IPS DF 6.9 (cell line): ENCODE measurements at regions not wholly inside any gene's neighbourhood (a gene's known extent, or its start where the extent isn't known, plus 50 kb on each side); places are given as distances from the start of the nearest gene placed in this dataset.

Source experiments
- DNase-seq: peaks from one replicate; pipeline ENCODE4 v3.0.0-alpha.2; 2013; ENCODE audit warnings: low read depth, low spot score
- H3K27ac ChIP-seq: one replicate; pipeline ENCODE4 v1.5.1; 2013; ENCODE audit warnings: low read length, control low read depth
- H3K27me3 ChIP-seq: 2 replicates; pipeline ENCODE4 v1.6.1; 2013; ENCODE audit warnings: mild to moderate bottlenecking, low read length; ENCODE audit not compliant: control insufficient read depth, insufficient read depth
- H3K36me3 ChIP-seq: 2 replicates; pipeline ENCODE4 v1.6.1; 2013; ENCODE audit warnings: low read length; ENCODE audit not compliant: control insufficient read depth, insufficient read depth
- H3K4me1 ChIP-seq: 2 replicates; pipeline ENCODE4 v1.6.1; 2013; ENCODE audit warnings: low read length; ENCODE audit not compliant: control insufficient read depth, insufficient read depth
- H3K4me3 ChIP-seq: 2 replicates; pipeline ENCODE4 v1.5.1; 2013; ENCODE audit warnings: mild to moderate bottlenecking, low read length
- H3K9me3 ChIP-seq: 2 replicates; pipeline ENCODE4 v1.6.1; 2013; ENCODE audit warnings: low read length, inconsistent platforms; ENCODE audit not compliant: control insufficient read depth, insufficient read depth
- WGBS: extraction: QIAGEN DNeasy Blood & Tissue Kit; methylation state at CpG from one replicate; pipeline ENCODE4 v1.1.7; 2013; ENCODE audit warnings: mixed read lengths, missing lambda C conversion rate; ENCODE audit not compliant: insufficient read length, insufficient coverage; 5-methylcytosine and 5-hydroxymethylcytosine counted together

- no peak for DNase-seq
- no peaks in the 10 kb centered on the region for H3K27me3 ChIP-seq
- H3K36me3 ChIP-seq = no peaks in the 10 kb centered on the region
- no peak overlapping the region for H3K27ac ChIP-seq
- H3K4me1 ChIP-seq = no peaks in the 10 kb centered on the region
- H3K4me3 ChIP-seq = no peak overlapping the region
- no peaks in the 10 kb centered on the region for H3K9me3 ChIP-seq
- WGBS = no CpG with 5 or more reads among the region's 1 CpG
Measured at GRCh38 chr5:74462356-74462755, 178.2 kb downstream of the ENC1 start.

DNA sequence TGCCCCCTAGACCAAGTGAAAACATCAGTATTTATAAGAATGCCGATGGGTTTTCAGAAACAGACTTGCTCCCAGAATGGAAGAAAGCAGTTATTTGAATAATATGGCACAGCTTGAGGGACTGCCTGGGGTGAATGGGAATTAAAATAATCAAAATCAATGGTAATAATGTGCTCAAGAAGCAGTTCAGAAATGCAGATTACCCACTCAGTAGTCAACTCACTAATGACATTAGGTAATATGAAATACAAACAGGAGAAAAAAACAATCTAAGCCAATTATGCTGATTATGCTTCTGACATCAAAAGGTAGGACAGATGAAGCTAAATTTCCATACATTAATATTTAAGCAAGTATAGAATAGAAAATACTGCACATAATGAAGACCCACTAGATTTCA lies 179.3 kb downstream of the ENC1 start:
- Histone ChIP-seq H3K27me3 (no peaks in the 10 kb centered on the region), H3K9me3 (no peaks in the 10 kb centered on the region), H3K36me3 (no peaks in the 10 kb centered on the region), H3K27ac (no peak overlapping the region), H3K4me1 (no peaks in the 10 kb centered on the region), H3K4me3 (no peak overlapping the region)
- no CpG with 5 or more reads among the region's 1 CpG for WGBS
- DNase-seq = no peak

- no peak for DNase-seq
- Histone ChIP-seq H3K27me3 (no peaks in the 10 kb centered on the region), H3K4me3 (no peak overlapping the region; the same call in 1 of the 2 replicates), H3K4me1 (no peaks in the 10 kb centered on the region), H3K27ac (no peak overlapping the region), H3K9me3 (no peaks in the 10 kb centered on the region), H3K36me3 (no peaks in the 10 kb centered on the region)
- no CpG with 5 or more reads among the region's 3 CpGs for WGBS
Measured at GRCh38 chr5:74460694-74461093, 179.8 kb downstream of the ENC1 start.

GRCh38 chr5:74459984-74460383 lies 180.5 kb downstream of the ENC1 start:
- Histone ChIP-seq H3K27me3 (no peaks in the 10 kb centered on the region), H3K4me1 (no peaks in the 10 kb centered on the region), H3K27ac (no peak overlapping the region), H3K36me3 (no peaks in the 10 kb centered on the region), H3K9me3 (no peaks in the 10 kb centered on the region), H3K4me3 (no peak overlapping the region)
- WGBS = no CpG with 5 or more reads among the region's 1 CpG
- no peak for DNase-seq

GRCh38 chr5:74457876-74458275 lies 182.7 kb downstream of the ENC1 start:
- no peak for DNase-seq
- no peaks in the 10 kb centered on the region for H3K27me3 ChIP-seq
- H3K27ac ChIP-seq = no peak overlapping the region
- no peaks in the 10 kb centered on the region for H3K36me3 ChIP-seq
- H3K4me1 ChIP-seq = no peaks in the 10 kb centered on the region
- no peaks in the 10 kb centered on the region for H3K9me3 ChIP-seq
- H3K4me3 ChIP-seq = no peak overlapping the region

DNA sequence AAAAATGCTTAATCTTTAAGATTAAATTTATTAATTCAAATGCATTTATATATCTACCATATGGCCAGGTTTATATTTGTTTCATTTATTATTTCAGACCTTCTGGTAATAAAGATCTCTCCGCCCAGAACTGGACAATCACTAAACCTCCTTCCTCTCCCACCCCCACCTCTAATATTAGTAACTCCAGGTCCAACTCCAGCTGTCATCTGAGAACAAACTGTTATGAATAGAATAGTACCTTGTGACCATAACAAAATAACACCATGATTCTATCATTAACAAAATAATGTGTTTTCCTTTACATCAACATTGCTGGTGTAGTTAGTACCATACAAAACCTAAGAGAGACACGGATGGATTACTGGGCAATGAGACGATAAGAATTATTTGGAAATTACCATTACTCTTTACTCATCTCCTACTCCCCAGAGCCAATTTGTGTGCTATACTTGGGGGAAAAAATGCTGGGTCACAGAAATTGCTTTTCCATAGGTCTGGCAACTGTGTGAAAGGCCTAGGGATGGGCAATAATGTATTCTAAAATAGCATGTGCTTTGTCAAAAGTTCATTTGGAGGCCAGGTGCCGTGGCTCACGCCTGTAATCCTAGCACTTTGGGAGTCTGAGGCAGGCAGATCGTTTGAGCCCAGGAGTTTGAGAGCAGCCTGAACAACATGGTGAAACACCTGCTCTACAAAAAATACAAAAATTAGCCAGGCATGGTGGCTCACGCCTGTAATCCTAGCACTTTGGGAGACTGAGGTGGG lies 186.1 kb downstream of the ENC1 start:
- Histone ChIP-seq H3K36me3 (no peaks in the 10 kb centered on the region), H3K4me3 (no peak overlapping the region), H3K27ac (no peak overlapping the region), H3K27me3 (no peaks in the 10 kb centered on the region), H3K9me3 (no peaks in the 10 kb centered on the region), H3K4me1 (no peaks in the 10 kb centered on the region)
- no peak for DNase-seq
- no CpG with 5 or more reads among the region's 7 CpGs for WGBS

GRCh38 chr5:74452856-74453255 lies 187.7 kb downstream of the ENC1 start:
- WGBS = no CpG with 5 or more reads among the region's 5 CpGs
- Histone ChIP-seq H3K27ac (no peak overlapping the region), H3K4me3 (no peak overlapping the region), H3K27me3 (no peaks in the 10 kb centered on the region), H3K9me3 (no peaks in the 10 kb centered on the region), H3K36me3 (no peaks in the 10 kb centered on the region), H3K4me1 (no peaks in the 10 kb centered on the region)
- no peak for DNase-seq

- H3K36me3 ChIP-seq = no peaks in the 10 kb centered on the region
- H3K27ac ChIP-seq = no peak overlapping the region
- no peaks in the 10 kb centered on the region for H3K4me1 ChIP-seq
- H3K4me3 ChIP-seq = no peak overlapping the region
- no peaks in the 10 kb centered on the region for H3K9me3 ChIP-seq
- WGBS = no CpG with 5 or more reads among the region's 2 CpGs
- DNase-seq = no peak
- no peaks in the 10 kb centered on the region for H3K27me3 ChIP-seq
Measured at GRCh38 chr5:74450095-74450494, 190.4 kb downstream of the ENC1 start.

DNA sequence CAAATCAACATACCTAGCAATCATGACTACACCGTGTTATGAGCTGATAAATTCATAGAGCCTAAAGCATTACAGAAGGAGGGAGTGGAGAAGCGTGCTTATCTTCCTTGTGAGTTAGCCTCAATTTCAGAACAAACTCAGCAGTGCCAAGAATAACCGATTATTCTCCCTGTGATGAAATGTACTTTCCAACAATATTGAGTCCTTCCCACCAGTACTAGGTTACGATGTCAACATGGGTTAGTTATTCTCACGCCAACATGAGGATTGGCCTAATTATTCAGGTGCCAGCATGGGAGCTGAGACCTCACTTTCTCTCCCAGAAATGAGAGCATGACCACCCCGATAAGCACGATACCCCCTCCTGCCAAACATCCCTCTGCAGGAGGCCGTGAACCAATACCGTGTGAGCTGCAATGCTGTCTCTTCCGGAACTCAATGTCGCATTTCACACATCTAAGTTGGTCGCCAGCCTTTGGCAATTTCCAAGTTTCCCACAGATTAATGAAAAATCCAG lies 193.7 kb downstream of the ENC1 start:
- Histone ChIP-seq H3K27ac (no peak overlapping the region), H3K4me1 (no peaks in the 10 kb centered on the region), H3K36me3 (no peaks in the 10 kb centered on the region), H3K9me3 (no peaks in the 10 kb centered on the region), H3K27me3 (no peaks in the 10 kb centered on the region), H3K4me3 (no peak overlapping the region)
- no CpG with 5 or more reads among the region's 12 CpGs for WGBS
- no peak for DNase-seq

DNA sequence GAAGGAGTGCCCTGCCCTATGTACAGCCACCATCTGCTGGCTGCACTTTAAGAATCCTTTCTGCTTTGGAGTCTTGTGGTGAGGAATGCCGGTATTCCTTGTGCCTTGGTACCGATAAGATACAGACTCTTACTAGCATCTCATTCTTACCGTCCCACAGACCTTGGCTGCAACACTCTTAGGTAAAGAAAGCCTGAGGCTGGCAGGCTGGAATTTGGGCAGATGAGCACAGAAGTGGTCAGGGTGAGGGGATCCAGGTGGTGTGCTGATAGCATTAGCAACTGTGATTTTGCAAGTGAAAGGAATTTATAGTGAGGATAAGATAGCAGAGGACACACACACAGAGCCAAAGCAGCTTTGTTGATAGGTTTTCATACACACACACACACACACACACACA lies 198.1 kb downstream of the ENC1 start:
- no peaks in the 10 kb centered on the region for H3K4me1 ChIP-seq
- H3K27me3 ChIP-seq = no peaks in the 10 kb centered on the region
- no peak overlapping the region for H3K27ac ChIP-seq
- DNase-seq = peak; percentile 4
- WGBS = no CpG with 5 or more reads among the region's 3 CpGs
- no peak overlapping the region for H3K4me3 ChIP-seq
- H3K9me3 ChIP-seq = no peaks in the 10 kb centered on the region
- no peaks in the 10 kb centered on the region; the same call in 1 of the 2 replicates for H3K36me3 ChIP-seq

DNA sequence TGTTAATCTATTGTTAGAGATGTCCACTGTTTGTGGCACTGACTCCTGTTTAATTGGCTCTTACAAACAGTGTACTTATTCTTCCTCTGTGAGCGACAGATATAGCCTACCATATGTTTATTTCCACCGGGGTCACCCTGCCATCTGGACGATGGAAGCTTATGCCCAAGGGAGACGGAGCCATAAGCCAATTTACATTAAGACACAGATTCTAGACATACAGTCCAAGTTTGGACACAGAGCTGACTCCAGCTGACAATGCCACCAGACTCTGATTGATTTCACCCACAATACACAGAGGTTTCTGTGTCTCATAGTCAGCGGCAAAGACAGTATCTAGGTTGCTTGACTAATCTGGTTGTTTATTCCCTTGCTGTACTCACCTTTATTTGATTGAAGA lies 198.9 kb downstream of the ENC1 start:
- no CpG with 5 or more reads among the region's 5 CpGs for WGBS
- H3K4me3 ChIP-seq = no peak overlapping the region
- H3K9me3 ChIP-seq = no peaks in the 10 kb centered on the region
- no peaks in the 10 kb centered on the region for H3K4me1 ChIP-seq
- DNase-seq = no peak
- no peaks in the 10 kb centered on the region; the same call in 1 of the 2 replicates for H3K36me3 ChIP-seq
- H3K27me3 ChIP-seq = no peaks in the 10 kb centered on the region
- H3K27ac ChIP-seq = no peak overlapping the region
